CD1c-positive myeloid dendritic cell (primary cell): ENCODE measurements at regions not wholly inside any gene's neighbourhood (a gene's known extent, or its start where the extent isn't known, plus 50 kb on each side); places are given as distances from the start of the nearest gene placed in this dataset.
A peak's percentile ranks its signal among the peaks of the same experiment; 100 is the strongest.
"Not testable (repeated sequence)": the region's sequence is repeated elsewhere in the genome, so short reads cannot be mapped to it uniquely, and the experiment has no call there.

Experiments used
- DNase-seq: peaks from one replicate; pipeline ENCODE4 v3.0.0-alpha.2; 2016; ENCODE audit errors: extremely low spot score

DNA sequence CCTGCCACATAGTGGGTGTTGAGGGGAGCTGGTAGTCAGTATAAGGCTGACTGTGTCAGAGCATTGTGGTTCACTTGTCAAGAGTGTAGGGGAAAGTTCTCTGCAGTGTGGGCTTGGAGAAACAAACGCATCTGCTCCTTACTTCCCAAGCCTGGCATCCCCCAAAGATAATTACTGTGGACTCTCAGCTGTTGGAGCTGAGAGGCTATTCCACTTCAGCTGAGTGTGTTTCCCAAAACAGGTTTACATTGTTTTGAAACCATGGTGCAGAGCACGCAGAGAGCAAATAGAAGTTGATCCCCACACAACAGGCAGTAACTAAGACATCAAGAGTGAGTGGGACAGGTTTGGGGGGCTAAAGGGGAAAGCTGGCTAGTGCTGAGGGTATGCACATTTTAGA, 181.0 kb upstream of the EOLA2 start:
- DNase-seq, result no peak

DNA sequence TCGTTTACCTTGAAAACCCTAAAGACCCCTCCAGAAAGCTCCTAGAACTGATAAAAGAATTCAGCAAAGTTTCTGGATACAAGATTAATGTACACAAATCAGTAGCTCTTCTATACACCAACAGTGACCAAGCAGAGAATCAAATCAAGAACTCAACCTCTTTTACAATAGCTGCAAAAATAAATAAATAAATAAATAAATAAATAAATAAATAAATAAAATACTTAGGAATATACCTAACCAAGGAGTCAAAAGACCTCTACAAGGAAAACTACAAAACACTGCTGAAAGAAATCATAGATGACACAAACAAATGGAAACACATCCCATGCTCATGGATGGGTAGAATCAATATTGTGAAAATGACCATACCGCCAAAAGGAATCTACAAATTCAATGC, 186.8 kb upstream of the EOLA2 start:
- DNase-seq, result not testable (repeated sequence)

DNA sequence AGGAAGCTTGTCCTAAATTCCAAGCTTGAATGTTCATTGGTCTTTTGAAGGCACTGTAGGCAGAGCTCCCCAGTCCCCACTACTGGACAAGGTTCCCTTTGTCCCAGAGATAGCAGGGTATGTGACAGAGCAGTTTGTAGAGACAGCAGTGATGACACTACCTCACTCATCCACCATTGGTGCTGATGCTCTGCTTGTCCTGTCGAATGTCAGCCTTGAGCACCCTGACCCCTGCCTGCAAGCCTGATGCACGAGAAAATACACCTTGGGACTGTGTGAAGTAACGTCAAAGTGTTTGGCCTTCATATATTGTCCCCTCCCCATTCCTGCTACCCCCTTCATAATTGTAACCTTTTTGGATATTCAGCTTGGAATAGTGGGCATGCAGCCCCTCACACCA, 188.9 kb upstream of the EOLA2 start:
- no peak for DNase-seq

DNA sequence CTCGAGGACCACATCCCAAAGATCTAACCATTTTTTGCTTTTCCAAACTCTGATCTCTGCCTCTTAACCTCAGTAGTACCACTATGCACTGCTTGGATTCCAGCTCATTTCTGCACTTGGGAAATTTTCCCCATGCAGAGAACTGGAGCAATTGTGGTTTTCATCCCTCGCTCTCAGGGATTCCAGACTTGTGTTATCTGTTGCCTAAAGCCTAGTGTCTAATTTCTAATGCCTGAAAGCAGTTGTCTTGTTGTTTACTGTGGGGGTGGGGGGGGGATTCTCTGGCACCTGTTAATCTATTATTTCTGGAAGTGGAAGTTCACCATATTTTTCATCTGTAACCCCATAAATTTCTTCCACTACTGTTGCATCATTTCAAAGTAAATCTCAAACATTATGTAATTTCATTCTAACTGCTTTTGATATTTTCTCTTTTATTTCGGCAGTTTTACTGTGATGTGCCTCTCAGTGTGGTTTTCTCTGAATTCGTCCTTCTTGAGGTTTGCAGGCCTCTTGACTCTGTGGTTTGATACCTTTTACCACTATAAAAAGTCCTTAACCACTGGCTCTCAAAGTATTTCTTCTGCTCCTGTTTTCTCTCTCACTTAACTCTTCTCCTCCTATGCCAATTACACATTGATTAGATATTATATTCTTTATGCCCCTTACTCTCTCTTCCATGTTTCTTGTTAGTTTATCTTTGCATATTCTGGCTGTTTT, 205.6 kb upstream of the EOLA2 start:
- no peak for DNase-seq

DNA sequence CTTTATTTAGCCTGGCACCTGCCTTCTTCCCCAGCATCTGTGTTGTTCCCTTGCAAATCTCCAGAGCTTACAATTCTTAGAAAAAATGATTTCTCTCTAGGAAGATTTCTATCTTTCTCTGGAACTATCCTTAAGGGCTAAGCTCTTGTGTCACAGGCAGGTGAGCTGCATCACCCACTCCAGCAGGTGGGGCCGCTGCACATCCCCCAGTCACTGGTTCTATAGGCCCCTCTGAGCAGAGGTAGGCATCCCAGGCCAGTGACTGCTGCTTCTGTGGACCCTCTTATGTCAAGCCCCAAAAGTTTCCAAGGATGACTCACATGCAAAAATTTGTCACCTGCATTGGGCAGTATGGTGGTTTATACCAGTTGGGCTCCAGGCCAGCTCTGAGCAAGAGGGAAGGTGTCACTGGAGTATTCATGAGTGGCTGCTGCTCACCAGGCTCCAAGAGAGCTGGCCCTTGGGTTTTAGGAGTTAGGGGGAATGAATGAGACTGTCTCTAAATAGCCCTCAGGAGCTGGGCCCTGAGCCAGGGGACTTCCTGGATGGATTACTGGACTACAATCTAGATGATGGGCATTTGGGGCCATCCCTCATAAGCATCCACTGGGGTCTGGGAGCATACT, 208.1 kb upstream of the EOLA2 start:
- no peak for DNase-seq

DNA sequence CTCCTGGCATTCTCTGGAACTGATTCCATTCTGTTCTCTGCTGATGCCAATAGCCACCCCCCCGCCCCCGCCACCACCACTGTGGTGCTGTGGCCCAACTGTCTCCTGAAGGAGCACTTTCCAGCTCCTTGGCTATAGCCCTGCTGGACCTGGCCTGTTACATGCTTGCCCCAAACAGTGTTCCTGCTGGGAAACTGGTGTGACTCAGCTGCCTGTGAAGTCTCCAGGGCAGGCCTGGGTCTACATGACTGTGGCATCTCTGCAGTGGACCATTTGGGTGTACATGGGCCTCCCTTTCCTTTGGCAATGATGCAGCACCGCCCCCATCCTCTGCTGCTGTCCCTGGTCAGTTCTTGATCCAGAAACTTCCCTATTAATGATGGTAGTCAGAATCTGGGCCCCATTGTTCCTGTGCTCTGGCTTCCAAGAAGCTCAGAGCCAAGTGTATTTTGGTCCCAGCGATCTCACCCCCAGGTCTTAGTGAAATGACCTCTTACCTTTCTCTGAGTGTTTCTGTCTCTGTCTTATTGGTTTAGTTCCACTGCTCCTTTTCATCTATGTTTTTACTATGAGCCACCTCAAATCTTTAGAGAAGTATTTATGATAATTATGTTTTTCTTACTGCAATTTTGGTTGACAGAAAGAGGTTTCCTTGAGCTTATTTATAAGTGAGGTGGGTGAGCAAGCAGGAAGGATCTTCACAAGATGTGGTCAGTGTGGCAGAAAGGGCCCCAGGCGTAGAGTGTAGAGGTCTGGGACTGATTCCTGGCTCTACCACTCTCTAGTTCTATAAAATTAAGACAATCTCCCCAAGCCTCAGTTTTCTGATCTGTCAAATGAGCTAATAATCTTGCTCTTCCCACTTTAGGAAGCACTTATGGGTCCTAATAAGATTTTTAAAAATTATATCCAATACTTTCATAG, 210.7 kb upstream of the EOLA2 start:
- DNase-seq, result no peak

DNA sequence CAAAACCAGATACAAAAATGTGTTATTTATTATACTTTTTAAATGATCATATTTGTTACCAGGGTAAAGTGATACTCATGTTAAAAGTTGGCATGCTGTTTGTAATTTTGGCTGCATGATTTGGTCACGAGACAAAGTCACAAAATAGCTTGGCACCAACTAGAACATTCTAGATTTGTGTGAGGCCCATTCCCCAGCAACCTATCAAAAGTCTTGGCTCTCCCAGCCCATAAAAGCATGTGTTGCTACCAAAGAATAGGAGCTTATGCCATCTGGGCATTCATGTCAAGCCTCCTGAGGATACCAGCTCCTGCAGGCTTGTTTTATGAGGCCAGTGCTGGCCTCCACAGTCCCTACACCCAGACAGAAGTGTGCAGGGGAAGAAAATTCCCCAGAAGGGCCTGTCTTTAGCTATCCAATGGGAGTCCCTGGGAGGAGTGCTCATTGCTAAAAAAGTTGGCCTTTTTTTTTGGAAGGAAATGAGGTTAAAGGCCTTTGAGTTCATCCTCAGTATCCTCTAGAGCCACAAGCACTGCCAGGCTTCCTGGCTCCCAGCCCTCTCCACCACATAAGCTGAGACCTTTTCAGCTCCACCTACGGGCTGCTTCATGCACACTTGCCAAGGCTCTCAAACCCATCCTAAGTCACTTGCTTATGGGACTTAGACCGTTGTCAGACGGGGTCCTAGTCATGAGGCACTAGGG, 211.9 kb upstream of the EOLA2 start:
- no peak for DNase-seq

DNA sequence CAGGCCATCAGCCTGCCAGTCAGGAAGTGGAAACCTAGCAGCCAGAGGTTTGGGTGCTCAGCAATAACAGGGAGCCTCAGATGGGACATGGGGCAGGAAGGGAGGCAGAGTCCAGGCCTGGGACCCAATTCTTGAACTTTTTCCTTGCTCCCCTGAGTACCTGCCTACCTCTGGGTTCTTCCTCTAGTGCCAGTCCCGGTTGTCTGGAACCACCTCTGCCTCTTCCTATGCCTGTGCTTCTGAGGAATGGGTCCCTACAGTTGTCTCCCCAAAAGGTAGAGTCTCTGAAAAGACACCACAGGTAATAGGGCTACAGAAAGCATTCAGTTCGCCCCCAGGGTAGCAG, 212.4 kb upstream of the MAMLD1 start:
- DNase-seq, result no peak

DNA sequence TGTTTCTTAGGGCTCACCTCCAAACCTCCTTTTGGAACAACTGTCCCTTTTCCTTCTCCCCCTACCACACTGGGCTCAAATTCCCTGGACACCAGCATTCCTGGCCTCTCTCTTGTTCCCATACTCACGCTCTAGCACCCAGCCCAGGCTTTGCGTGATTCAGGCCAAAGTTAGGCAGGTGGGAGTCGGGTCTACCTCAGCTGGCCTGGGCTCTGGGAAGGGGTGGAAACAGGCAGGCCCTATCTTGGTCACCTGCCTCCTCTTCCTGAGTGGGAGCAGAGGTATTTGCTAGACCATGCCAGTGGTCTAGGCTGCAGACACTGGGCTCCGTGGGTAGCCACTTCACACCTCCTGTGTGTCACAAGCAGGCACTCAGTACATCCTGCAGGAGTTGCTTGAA, 211.1 kb upstream of the MAMLD1 start:
- DNase-seq, result no peak

DNA sequence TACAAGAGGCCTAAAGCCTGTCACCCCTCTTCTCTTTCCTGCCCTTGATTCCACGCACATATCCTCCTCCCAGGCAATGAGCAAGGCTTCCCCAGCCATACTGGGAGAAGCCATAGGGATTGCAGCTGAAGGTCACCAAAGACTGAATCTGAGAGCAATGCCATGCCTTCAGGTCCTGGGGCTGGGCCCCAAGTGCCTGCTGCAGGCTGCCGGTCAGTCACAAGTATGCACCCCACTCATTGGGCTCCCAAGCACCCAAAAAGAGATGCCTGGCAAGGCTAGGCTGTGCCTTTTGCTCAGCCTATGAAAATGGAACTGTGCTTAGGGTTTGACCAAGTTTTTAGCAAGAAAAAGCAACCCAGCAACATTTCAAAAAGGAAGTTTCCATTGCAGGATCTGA, 210.6 kb upstream of the MAMLD1 start:
- no peak for DNase-seq

DNA sequence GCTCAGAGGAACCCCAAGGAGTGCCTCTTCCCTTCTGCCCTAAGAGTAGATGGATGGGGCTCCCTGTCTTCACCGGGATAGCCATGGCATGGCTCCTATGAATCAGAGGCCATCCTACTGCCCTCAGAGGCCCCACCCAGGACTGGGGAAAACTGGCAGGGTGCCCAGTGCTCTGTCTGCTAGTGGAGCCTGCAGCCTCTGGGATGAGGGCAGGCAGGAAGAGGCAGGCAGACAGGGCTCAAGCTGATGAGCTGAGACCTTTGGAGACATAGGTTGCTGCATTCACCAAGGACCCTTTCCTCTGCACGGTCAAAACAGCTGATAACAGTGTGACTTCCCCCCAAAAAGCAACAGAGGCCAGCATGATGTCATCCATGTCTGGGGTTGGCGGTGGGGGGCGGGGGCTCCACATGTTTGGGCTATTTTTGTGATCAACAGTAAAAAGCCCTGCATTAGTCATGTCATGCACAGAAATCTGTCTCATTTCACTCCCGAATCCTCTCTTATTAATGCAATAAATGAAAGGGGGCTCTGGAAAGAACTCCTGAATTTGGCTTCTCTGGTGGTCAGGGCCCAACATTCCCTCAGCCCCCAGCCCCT, 207.6 kb upstream of the MAMLD1 start:
- no peak for DNase-seq

DNA sequence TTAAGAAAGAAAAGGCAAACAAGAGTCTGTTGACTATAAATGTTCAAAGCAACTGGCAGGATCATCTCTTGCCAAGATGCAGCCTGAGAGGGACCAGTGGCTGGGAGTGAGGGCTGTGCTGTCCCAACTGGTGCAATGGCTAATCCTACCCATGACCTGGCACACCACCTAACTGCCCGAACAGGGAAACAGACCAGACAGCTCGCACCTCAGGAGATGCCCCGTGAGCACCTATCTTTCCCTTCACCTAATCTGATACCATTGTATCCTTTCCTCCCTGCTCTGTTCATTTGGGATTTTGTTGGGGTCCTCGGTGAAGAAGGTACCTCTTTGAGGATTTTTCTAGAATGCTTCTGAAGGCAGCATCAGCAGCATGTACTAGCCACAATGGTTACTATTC, 206.5 kb upstream of the MAMLD1 start:
- no peak for DNase-seq

DNA sequence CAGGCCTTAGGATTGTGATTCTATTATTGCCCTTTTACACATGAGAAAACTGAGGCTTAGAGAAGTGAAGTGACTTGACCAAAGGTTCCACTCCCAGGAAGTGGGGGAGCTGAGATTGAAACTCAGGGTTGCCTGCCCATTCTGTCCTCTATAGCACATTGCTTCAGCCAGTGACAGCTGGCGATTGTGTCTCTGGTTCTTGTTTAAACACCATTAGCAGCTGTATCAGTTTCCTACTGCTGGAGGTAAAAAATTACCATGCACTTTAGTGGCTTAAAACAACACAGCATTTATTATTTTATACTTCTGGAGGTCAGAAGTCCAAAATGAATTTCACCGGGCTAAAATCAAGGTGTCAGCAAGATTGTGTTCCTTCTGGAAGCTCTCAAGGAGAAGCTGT, 205.8 kb upstream of the MAMLD1 start:
- no peak for DNase-seq

DNA sequence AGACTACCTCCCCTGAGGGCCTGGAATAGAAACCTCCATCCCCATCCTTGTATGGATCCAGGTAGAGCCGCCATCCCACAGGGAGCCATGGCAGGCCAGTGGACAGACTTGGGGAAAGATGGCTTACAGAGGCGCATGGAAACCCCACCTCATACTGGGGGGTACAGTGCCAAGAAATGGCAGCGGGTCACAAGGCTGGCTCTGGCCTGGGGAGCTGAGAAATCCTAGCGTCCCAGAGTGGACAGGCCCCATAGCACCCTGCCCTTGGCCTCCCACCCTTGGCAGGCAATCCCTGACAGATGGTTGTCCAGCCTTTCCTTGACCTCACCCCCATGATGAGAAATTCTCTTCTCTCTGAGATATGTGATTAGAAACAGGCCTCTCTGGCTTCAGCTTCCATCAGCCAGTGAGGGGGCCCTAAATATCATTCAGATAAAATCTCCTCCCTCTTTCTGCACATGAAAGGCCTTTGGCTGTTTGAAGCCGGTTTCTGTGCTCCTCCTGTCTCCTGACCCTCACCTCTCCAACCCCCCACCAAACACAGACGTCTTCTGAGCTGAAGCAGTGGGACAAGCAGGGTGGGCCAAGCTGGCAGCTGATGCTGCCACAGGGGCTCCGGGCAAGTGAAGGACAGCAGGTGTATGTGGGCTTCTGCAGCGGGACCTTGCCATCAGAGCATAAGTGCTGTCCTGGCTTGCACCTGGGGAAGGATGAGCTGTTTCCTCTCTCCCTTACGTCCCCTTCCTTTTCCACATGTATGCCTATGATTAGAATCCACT, 204.4 kb upstream of the MAMLD1 start:
- no peak for DNase-seq

DNA sequence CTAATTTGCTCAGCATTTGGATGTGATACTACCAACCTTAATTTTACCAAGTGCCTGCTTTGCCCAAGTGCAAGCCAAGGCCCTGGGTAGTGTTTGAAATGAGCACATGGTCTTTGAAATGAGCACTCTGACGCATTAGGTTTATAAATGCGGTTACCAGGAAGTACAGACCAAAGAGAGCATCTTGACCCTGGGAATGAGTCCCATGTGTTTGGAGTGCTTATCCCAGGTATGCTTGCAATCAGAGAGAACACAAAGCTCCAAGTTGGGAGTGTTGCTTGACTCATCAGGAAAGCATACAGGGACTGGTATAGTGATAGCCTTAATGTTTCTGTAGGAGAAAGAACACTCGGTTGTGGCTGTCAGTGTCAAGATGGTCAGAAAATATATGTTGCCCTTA, 203.6 kb upstream of the MAMLD1 start:
- DNase-seq, result no peak

DNA sequence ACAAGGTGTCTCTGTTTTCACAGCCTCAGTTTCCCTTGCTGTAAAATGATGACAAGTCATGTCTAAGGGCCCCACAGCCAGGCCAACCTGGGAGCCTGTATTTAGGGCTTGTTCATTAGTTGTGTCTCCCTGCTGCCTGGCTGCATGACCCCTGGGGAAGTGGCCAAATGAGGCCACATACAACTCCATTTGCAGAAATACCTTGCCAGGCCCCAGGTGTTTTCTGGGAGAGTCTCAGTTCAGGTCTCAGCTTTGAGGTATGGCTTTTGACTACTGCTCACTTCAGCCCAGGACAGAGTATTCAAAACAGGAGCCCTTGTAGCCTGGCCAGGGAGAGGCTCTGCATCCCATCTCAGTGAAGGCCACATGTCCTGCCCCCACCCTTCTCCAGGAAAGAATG, 202.5 kb upstream of the MAMLD1 start:
- no peak for DNase-seq

DNA sequence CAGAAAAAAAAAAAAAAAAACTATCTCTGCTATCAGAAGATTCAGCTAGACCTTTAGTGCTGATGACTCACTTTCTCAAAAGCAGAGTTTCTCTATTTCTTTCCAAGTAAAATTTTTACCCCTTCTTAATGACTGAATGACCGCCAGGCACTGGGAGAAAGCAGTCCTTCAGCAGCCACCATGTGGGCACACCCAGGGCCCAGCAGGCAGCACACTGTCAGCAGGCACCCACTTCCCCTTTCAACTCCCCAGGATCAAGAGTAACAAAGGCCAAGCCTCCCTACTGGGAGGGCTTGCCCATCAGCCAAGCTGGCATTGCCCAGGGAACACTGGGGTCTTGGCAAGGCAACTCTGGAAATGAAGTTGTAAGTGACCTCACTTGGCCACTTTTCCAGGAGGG, 201.9 kb upstream of the MAMLD1 start:
- DNase-seq, result peak; percentile 4

DNA sequence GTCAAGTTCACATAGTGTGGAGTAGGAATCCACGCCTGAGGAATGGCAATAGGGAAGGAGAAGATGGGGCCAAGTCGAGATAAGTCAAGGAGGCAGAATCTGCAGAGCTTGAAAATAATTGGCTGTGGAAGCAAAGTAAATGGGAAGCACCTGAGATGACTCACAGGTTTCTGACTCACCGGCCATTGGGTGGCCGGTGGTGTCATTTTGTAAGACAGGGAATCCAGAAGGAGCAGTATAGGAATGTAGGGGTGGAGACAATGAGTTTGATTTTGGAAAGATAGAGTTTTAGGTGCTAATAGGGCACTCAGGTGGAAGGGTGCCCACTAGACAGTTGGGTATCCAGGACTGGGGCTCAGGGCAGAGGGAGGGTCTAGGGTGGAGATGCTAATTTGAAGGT, 201.0 kb upstream of the MAMLD1 start:
- DNase-seq, result no peak

DNA sequence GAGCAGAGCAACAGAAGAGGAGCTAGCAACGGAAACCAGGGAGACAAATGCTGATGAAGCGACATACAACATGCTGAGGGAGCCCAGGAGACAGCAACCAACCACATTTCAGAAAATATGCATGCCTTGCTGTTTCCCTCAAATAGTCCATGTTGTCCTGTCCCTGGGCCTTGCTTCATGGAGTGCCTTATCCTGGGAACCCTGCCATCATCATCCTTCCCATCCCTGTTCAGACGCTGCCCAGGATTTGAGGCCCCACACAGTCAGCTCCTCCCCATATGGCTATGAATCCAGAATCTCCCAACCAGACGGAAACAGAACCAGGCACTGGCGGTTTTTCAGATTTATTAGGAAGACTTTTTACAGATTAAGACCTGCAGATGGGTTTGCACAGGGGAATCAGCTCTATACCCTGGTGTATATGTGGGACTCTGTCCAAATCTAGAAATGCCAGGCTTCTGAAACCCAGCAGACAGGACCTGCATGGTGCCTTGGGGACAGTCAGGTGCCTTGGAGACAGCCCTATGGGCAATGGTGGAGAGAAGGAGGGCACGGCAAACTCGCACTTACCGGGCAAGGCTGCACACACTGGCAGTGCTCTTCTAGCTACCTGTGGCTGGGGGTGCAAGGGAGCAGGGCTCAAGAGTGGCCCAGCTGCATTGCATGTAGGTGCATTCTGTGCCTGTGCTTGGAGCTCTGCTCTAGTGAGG, 199.7 kb upstream of the MAMLD1 start:
- no peak for DNase-seq

DNA sequence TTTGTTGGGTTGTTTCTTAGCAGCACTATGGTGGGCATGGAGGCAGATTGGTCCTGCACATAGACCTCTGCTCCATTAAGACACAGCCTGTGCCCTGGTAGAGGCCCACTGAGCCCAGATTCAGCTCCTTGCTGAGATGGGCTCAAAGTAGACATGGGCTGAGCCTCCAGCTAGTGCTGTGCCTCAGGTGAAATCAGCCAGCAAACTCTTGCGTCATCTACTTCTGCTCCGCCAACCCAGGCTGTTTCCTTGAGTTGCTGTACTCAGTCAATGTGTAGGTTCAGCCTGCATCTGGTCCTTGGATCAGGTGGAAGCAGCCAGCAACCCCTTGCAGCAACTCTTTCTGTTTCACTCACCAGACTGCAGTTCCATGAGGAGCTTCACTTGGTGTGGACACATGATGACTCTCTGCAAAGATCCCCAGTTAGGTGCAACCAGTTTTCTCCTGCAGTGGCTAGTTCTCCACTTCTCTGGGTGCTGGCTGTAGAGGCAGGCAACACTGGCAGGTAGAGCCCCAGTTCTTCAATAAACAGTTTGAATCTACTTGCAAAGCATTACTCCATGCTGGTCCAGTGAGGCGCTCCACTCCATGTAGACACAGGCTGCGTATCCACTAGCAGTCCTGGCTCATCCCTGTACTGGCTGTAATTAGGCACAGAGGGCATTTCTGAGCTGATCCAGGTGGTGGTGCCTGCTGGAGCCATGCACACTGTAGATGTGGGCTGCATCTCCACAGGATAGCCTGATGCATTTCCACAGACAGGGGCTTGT, 199.0 kb upstream of the MAMLD1 start:
- DNase-seq, result no peak
